Mesodermal cell (in vitro differentiated cells): ENCODE measurements at regions not wholly inside any gene's neighbourhood (a gene's known extent, or its start where the extent isn't known, plus 50 kb on each side); places are given as distances from the start of the nearest gene placed in this dataset.

Source experiments
- H3K27ac ChIP-seq: 2 replicates; pipeline ENCODE4 v1.7.0; 2013; ENCODE audit warnings: mild to moderate bottlenecking, low read depth, low read length, moderate library complexity; ENCODE audit not compliant: severe bottlenecking
- H3K36me3 ChIP-seq: 2 replicates; pipeline ENCODE4 v1.7.1; 2013; ENCODE audit warnings: mild to moderate bottlenecking, low read length, moderate library complexity; ENCODE audit not compliant: control insufficient read depth, insufficient read depth
- H3K4me1 ChIP-seq: one replicate; pipeline ENCODE4 v1.7.1; 2013; ENCODE audit warnings: mild to moderate bottlenecking, low read length; ENCODE audit not compliant: insufficient read depth, control insufficient read depth, poor library complexity, severe bottlenecking
- H3K4me3 ChIP-seq: 2 replicates; pipeline ENCODE4 v1.7.0; 2013; ENCODE audit warnings: low read length, control low read depth, mild to moderate bottlenecking; ENCODE audit not compliant: insufficient read depth, poor library complexity, severe bottlenecking; ENCODE audit errors: extremely low read depth
- H3K9me3 ChIP-seq: 2 replicates; pipeline ENCODE4 v1.7.1; 2013; ENCODE audit warnings: mild to moderate bottlenecking, low read length, moderate library complexity; ENCODE audit not compliant: control insufficient read depth
- WGBS, 2 experiments: methylation state at CpG; one replicate each; pipeline ENCODE4 v1.1.5; 2013; ENCODE audit warnings: missing lambda C conversion rate in 2 of 2; ENCODE audit not compliant: insufficient coverage in 2 of 2; 5-methylcytosine and 5-hydroxymethylcytosine counted together

DNA sequence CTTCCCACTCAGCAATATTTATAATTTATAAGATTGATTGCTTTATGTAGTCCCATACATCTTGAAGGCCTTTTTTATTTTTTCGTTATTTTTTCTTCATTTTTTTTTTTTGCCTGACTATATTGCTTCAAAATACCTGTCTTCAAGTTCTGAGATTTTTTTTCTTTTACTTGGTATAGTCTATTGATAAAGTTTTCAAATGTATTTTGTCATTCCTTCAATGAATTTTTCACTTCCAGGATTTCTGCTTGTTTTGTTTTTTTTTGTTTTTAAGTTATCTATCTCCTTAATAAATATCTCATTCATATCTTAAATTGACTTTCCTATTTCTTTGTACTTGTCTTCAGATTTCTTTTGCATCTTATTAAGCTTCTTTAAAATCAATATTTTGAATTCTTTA lies 905.6 kb upstream of the CDH6 start:
- no peak overlapping the region for H3K27ac ChIP-seq
- H3K4me1 ChIP-seq = no peaks in the 10 kb centered on the region
- H3K9me3 ChIP-seq = peaks cover 19% of the 10 kb centered on the region
- H3K36me3 ChIP-seq = no peaks in the 10 kb centered on the region
- H3K4me3 ChIP-seq = no peak overlapping the region
- no CpG with 5 or more reads among the region's 1 CpG for WGBS, 2 experiments

DNA sequence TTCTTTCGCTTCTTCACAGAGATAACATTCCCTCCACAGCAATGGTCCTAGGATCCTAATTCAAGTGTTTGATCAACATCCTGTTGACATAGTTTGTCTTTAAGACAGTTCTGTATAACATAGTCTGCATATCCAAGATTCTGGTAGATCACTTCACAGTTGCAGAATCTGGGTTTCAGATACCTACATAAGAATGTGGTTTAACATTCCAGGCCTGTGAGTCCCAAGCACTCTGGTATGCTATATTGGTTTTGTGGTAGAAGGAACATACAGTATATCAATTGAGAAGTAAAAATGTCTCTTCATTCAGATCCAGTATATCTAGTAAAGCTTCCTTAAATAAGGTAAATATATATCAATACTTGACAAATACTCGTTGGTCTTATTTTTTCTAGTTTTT lies 914.2 kb upstream of the CDH6 start:
- Histone ChIP-seq H3K36me3 (no peaks in the 10 kb centered on the region), H3K4me1 (no peaks in the 10 kb centered on the region), H3K27ac (peak overlapping the region; percentile 37), H3K9me3 (no peaks in the 10 kb centered on the region), H3K4me3 (no peak overlapping the region)
- WGBS, 2 experiments = 80 to 100% methylated on average over 1 of the region's 2 CpGs

DNA sequence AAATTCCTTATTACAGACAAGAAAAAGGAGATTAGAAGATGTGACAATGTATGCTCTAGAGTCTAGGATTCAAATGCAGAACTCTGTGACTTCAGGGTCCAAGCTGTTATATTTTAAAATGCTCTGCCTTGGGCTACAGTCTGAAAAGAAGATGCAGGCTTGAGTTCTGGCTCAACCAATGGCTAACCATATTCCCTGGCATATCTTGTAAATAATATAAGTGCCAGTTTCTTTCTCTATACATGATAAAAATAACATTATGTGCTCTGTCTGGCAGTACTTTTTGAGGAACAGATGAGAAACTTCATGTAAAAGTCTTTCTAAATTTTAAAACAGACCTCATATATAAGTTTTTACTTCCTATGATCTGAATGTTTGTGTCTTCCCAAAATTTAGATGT lies 926.5 kb upstream of the CDH6 start:
- H3K36me3 ChIP-seq = no peaks in the 10 kb centered on the region
- H3K27ac ChIP-seq = no peak overlapping the region
- H3K9me3 ChIP-seq = no peaks in the 10 kb centered on the region
- H3K4me3 ChIP-seq = no peak overlapping the region
- no peaks in the 10 kb centered on the region for H3K4me1 ChIP-seq

DNA sequence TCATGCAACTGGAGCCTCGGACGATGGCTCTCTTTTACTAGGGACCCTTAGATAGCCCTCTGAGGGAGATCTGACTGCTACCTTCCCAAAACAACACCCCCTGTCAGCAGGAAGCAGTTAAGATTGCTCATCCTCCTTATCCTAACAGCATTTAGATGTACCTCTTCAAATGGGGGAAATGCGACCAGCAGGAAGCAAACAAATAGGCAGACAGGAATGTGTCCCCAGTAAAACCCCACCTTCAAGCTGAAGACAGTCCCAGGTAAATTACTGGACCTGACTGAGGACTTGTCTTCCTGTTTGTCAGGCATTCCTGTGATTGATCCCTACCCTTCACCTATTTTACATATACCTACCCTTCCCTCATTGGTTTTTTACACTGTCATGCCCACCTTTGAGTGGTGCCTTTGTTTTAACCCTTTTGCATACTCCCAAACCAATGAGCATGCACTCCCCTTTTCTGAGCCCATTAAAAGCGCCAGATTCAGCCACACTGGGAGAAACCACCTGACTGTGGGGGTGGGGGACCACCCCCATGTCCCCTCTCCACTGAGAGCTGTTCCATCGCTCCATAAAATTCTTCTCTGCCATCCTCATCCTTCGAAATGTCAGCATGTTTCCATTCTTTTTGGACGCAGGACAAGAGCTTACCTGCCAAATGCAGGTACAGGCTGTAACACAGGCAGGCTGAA lies 954.0 kb upstream of the CDH6 start:
- Histone ChIP-seq H3K4me1 (peaks cover 6% of the 10 kb centered on the region), H3K9me3 (peaks cover 4% of the 10 kb centered on the region), H3K27ac (no peak overlapping the region), H3K36me3 (no peaks in the 10 kb centered on the region), H3K4me3 (no peak overlapping the region)
- WGBS, 2 experiments = 81 to 84% methylated on average over 6 to 7 of the region's 7 CpGs

DNA sequence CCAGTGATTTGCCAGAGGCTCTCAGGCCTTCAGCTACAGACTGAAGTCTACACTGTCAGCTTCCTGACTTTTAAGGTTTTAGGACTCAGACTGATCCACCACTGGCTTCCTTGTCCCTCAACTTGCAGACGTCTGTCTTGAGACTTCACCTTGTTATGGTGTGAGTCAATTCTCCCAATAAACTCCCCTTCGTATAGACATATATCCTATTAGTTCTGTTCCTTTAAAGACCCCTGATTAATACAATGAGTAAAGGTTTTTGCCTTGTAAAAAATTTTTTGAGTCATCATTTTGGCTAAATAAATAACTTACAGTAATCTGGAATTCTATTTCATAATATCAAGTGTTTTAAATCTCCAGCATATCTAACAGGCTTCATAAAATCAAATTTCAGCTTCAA lies 956.3 kb upstream of the CDH6 start:
- peaks cover 4% of the 10 kb centered on the region for H3K9me3 ChIP-seq
- no peak overlapping the region for H3K4me3 ChIP-seq
- H3K36me3 ChIP-seq = no peaks in the 10 kb centered on the region
- peaks cover 6% of the 10 kb centered on the region for H3K4me1 ChIP-seq
- 100% methylated on average over 1 of the region's 2 CpGs; no CpG with 5 or more reads in 1 of the 2 experiments for WGBS, 2 experiments
- H3K27ac ChIP-seq = no peak overlapping the region

DNA sequence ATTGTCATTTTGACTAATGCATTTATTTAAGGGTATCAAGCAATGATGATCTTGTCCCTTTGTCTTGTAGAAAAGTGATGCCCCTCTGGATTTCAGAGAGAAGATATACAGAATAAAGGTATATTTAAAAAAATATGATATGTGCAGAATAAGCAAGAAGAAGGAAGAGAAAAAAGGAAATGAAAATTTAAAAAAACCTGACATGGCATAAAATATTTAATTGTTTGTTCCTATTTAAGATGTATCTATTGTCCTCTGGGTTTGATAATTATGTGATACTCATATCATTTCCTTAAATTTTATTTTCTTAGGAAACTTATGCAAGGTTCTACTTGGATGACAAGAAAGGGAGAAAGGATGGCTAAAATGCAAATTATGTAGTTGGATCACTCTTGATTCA lies 983.7 kb upstream of the CDH6 start:
- Histone ChIP-seq H3K9me3 (peaks cover 9% of the 10 kb centered on the region), H3K4me1 (no peaks in the 10 kb centered on the region), H3K27ac (no peak overlapping the region), H3K36me3 (no peaks in the 10 kb centered on the region), H3K4me3 (no peak overlapping the region)

DNA sequence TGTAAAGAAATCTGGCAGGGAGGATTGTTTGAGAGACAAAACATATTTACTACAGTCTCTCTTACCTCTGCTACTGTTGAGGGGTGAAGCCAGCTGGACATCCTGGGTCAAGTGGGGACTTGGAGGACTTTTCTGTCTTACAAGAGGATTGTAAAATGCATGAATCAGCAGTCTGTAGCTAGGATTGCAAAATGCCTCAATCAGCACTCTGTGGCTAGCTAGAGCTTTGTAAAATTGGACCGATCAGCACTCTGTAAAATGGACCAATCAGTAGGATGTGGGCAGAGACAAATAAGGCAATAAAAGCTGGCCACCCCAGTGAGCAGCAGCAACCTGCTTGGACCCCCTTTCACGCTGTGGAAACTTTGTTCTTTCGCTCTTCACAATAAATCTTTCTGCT lies 995.8 kb upstream of the CDH6 start:
- H3K27ac ChIP-seq = no peak overlapping the region
- no peaks in the 10 kb centered on the region for H3K36me3 ChIP-seq
- 80 to 91% methylated on average over 1 to 3 of the region's 3 CpGs for WGBS, 2 experiments

DNA sequence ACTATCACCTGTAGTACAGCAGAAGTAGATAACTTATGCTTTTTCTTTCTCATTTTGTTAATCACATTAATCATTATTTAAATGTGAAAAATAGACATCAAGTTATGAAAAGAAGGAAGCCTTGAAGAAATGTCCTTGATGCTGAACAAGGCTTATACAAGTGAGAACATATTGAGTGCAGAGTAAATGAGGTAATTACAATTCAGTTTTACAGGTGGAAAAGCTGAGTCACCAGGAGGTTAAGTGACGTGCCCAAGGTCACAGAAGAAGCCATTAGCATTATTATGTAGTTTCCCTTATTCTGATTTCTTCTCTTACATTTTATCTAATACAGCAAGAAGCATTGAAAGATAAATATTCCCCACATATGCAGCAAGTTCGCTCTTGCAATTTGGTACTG lies 998.5 kb upstream of the CDH6 start:
- no peak overlapping the region for H3K4me3 ChIP-seq
- H3K27ac ChIP-seq = no peak overlapping the region
- no peaks in the 10 kb centered on the region for H3K9me3 ChIP-seq
- no CpG with 5 or more reads among the region's 2 CpGs for WGBS, 2 experiments
- no peaks in the 10 kb centered on the region for H3K4me1 ChIP-seq
- no peaks in the 10 kb centered on the region for H3K36me3 ChIP-seq

More for the DNA sequence above, 995.8 kb upstream of the CDH6 start:
- Histone ChIP-seq H3K4me3 (no peak overlapping the region), H3K4me1 (no peaks in the 10 kb centered on the region), H3K9me3 (no peaks in the 10 kb centered on the region)

DNA sequence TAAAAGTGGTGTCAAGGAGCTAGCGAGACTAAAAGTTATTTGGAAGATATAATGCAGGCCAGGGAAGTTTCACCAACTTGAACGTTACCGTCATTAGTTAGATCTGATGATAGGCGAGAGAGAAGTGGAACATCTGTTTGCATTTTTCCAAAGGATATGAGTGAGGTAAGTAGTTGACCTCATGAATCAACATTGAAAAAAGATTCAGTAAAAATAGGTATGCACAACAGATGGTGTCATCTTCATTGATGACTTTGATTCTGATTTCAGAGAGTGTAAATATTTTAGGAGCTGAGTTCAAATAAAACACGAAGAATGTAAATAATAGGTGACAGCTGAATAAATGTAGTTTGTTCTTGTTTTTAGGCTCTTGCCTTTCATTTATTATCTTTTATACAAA lies 998.9 kb upstream of the CDH6 start:
- Histone ChIP-seq H3K4me3 (no peak overlapping the region), H3K36me3 (no peaks in the 10 kb centered on the region), H3K4me1 (no peaks in the 10 kb centered on the region), H3K27ac (no peak overlapping the region), H3K9me3 (no peaks in the 10 kb centered on the region)
- 86 to 94% methylated on average over 4 of the region's 5 CpGs for WGBS, 2 experiments

DNA sequence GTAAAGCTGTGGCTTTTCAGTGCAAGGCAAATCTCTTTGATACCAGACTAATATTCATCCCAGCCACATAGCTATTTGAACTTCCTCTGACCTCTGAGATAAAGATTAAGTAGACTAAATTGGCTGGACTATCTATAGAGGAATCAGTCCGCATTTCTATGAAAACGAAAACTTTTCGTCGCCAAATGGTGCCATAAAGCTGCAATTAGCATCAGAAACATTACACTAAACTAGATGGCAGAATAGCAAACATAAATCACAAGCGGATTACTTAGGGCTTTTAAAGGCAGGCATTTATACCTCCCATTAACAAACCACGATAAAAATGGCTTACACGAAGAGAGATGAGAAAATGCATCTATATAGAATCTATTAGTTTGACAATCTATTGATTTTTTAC lies 1009.7 kb upstream of the CDH6 start:
- WGBS, 2 experiments = 95% methylated on average over 3 of the region's 7 CpGs; no CpG with 5 or more reads in 1 of the 2 experiments
- no peaks in the 10 kb centered on the region for H3K36me3 ChIP-seq
- no peaks in the 10 kb centered on the region for H3K4me1 ChIP-seq
- no peak overlapping the region for H3K4me3 ChIP-seq
- no peaks in the 10 kb centered on the region for H3K9me3 ChIP-seq
- H3K27ac ChIP-seq = no peak overlapping the region

DNA sequence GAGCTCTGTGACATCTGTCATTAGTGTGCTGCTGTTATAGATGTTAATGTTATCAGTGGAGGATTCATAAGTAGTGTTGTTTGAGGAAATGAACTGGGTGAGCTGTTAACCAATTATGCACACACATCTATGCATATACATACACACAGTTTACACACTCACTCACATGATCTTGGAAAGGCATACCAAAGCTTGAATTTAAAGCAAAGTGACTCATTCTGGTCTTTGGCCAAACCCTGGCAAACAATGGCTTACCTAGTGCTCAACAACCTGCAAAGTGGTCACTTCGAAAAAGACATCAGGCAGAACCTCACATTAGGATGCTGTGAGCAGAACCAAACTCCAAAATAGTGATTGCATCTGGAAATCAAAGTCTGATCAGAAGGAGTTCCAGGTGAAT lies 1037.3 kb upstream of the CDH6 start:
- Histone ChIP-seq H3K27ac (no peak overlapping the region), H3K4me1 (no peaks in the 10 kb centered on the region), H3K4me3 (no peak overlapping the region), H3K36me3 (no peaks in the 10 kb centered on the region), H3K9me3 (no peaks in the 10 kb centered on the region)
- WGBS, 2 experiments = 60 to 100% methylated on average over 1 of the region's 1 CpG
